Retinal pigment epithelial cell (primary cell): ENCODE measurements at regions not wholly inside any gene's neighbourhood (a gene's known extent, or its start where the extent isn't known, plus 50 kb on each side); places are given as distances from the start of the nearest gene placed in this dataset.

ENCODE experiments used
- DNase-seq: peaks from one replicate; pipeline ENCODE4 v3.0.0-alpha.2; 2010; ENCODE audit warnings: low read depth
- H3K4me3 ChIP-seq: 2 replicates; pipeline ENCODE4 v1.5.1; 2011; ENCODE audit warnings: mild to moderate bottlenecking, low read length, control low read depth, moderate library complexity
- TF ChIP-seq, protein P1 (sequence below): conservative IDR thresholded peaks from 2 replicates; pipeline ENCODE4 v1.5.1; 2011; ENCODE audit warnings: low read depth, low read length, control low read depth, inconsistent platforms

- DNase-seq, result no peak
- TF ChIP-seq, protein P1, sequence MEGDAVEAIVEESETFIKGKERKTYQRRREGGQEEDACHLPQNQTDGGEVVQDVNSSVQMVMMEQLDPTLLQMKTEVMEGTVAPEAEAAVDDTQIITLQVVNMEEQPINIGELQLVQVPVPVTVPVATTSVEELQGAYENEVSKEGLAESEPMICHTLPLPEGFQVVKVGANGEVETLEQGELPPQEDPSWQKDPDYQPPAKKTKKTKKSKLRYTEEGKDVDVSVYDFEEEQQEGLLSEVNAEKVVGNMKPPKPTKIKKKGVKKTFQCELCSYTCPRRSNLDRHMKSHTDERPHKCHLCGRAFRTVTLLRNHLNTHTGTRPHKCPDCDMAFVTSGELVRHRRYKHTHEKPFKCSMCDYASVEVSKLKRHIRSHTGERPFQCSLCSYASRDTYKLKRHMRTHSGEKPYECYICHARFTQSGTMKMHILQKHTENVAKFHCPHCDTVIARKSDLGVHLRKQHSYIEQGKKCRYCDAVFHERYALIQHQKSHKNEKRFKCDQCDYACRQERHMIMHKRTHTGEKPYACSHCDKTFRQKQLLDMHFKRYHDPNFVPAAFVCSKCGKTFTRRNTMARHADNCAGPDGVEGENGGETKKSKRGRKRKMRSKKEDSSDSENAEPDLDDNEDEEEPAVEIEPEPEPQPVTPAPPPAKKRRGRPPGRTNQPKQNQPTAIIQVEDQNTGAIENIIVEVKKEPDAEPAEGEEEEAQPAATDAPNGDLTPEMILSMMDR, result no peak
- no peak overlapping the region for H3K4me3 ChIP-seq
Observed at GRCh38 chr2:160869411-160869810, 290.8 kb upstream of the TANK start.

DNA sequence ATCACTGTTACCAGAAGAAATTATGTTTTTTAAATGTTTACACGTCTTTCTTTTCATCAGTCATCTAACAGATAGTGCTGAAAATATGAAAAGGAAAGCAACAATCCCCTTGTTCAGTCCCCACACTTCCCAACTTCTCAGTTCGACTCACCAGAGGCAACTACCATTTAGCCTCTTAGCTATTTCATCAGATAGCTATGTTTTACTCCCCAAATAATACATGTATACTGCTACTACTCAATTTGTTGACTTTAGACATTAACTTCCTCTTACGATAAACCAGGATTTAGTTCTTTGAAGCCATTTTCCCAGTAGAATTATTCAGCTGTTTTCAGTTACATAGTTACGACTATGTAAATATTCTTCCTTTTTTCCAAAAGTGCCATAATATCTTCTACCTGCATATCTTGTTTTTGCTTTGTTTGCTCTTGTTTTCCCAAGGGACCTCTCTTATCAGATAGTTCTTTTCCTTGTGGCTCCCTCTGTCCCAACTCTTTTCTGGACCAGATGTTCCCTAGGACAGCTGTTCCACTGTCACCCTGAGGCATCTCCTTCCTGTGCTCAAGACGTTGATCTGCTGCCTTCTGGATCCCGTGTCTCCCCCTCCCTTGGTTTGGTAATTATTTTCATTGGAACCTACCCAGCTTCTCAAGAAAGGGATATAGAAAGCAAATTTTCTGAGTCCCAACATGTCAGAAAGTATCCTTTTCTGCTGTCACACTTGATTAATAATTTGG is 289.3 kb upstream of the TANK start:
- TF ChIP-seq, protein P1, result no peak
- DNase-seq, result no peak
- H3K4me3 ChIP-seq, result no peak overlapping the region

DNA sequence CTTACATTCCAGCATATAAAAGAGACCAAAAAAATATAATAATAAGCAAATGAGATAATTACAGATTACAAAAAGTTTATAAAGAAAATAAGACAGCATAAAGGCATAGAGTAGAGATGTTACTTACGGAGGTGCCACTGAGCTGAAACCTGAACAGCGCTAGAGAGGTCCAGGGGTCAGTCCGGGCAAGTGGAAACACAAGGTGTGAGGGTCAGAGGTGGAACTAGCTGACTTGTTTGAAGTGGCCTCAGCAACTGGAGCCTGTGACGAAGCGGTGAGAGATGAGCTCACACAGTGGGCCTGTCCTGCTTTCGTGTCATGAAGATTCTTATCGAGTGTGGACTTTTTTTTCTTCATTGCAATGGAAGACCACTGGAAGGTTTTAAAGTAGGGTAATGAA is 288.3 kb upstream of the TANK start:
- no peak overlapping the region for H3K4me3 ChIP-seq
- TF ChIP-seq, protein P1, result no peak
- DNase-seq, result no peak

DNA sequence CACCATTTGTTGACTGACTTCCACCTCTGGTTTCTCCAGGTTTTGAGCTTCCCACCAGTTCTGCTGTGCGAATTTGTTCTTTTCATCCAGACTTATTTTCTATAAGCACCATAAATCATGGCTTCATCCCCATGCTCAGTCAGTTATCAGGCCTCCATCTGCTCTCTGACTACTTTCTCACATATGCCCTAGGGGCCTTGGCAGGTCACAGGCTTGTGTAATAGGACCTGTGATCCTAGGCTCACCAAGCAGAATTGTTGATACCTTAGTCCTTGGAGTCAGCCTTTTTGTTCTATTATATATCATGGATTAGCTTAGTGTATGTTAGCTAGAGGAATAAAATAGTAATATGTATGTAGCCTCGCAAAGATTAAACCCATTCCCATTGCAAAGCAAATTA is 284.2 kb upstream of the TANK start:
- TF ChIP-seq, protein P1, result no peak
- no peak overlapping the region for H3K4me3 ChIP-seq
- DNase-seq, result no peak

DNA sequence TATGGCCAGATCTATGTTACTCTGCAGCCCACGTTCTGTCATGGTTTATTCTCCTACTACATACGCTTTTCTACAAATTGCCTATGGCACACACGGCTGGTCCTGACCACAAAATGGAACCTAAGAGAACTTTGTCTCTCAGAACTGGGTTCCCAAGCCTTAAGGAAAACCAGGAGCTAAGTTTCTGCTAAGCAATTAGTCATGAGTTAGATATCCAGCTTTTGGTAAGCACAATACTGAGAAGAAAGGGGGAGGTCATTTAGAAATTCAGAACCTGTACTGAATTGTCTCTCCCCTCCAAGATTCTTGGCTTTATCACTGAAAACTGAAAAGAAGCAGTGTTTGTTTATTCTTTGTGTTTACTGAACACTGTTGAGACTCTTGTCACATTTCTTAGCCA is 283.5 kb upstream of the TANK start:
- no peak overlapping the region for H3K4me3 ChIP-seq
- TF ChIP-seq, protein P1, result no peak
- DNase-seq, result no peak

DNA sequence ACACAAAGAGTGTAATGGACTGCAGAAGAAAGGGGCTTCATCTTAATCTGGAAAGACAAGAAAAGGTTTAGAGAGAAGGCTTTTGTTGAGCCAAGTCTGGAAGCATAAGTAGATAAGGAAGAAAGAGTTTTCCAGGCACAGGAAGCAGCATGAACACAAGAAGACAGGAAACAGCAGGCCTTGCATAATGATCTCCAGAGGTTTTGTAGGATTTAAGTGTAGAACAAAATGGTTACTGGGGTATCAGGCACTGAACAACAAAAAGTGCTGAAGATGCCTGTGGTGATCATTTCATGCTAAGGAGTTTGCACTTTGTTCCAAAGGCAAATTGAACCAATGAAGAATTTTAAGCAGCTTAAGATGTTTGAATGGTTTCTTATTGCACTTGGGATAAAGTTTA is 281.6 kb upstream of the TANK start:
- TF ChIP-seq, protein P1, result no peak
- no peak overlapping the region for H3K4me3 ChIP-seq
- DNase-seq, result no peak

DNA sequence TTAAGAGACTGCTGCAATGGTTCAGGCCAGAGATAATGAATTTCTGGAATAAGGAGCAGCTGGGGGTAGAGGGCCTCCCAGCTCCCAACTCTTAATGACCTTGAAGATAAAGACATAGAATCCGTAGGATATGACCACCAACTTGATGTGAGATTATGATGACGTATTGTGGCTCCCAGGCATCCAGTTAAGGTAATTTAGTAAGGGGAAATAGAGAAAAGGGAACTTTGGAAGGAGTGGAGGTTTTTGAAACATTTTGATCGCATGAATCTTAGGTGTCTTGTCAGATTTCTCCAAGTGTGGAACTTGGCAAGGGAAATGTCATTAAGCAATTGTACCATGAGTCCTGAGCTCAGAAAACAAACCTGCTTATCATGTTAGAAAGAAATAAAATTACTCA is 277.3 kb upstream of the TANK start:
- TF ChIP-seq, protein P1, result no peak
- DNase-seq, result no peak

More for the DNA sequence above, 277.3 kb upstream of the TANK start:
- no peak overlapping the region for H3K4me3 ChIP-seq
